Epithelial cell of proximal tubule (primary cell): ENCODE measurements at regions not wholly inside any gene's neighbourhood (a gene's known extent, or its start where the extent isn't known, plus 50 kb on each side); places are given as distances from the start of the nearest gene placed in this dataset.
A peak's percentile ranks its signal among the peaks of the same experiment; 100 is the strongest.
"Not testable (repeated sequence)": the region's sequence is repeated elsewhere in the genome, so short reads cannot be mapped to it uniquely, and the experiment has no call there.

ENCODE experiments used
- DNase-seq: peaks from one replicate; pipeline ENCODE4 v3.0.0-alpha.2; 2011; ENCODE audit warnings: low read depth
- H3K4me3 ChIP-seq: 2 replicates; pipeline ENCODE4 v1.5.1; 2011; ENCODE audit warnings: low read depth, mild to moderate bottlenecking, low read length
- TF ChIP-seq, protein P1 (sequence below): conservative IDR thresholded peaks from 2 replicates; pipeline ENCODE4 v1.5.1; 2012; ENCODE audit warnings: low read depth, mild to moderate bottlenecking, low read length

DNA sequence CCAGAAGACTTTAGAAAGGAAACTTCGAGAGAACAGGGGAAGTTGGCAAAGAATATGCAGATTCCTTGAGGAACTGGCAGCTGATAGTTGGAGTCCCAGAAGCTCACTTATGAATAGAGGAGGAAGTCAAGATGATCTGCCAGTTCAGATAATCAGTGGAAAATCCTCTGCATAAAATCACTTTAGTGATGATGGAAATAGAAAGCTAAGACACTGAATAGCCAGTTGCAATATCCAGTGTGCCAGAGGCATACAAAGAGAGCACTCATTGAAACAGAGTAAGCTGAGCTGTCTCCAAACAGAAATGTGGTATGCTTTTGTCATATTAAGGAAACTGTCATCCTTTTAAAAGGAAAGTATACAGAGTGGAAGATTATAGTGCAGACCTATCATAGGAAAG is 1207.6 kb downstream of the OTOL1 start:
- TF ChIP-seq, protein P1, sequence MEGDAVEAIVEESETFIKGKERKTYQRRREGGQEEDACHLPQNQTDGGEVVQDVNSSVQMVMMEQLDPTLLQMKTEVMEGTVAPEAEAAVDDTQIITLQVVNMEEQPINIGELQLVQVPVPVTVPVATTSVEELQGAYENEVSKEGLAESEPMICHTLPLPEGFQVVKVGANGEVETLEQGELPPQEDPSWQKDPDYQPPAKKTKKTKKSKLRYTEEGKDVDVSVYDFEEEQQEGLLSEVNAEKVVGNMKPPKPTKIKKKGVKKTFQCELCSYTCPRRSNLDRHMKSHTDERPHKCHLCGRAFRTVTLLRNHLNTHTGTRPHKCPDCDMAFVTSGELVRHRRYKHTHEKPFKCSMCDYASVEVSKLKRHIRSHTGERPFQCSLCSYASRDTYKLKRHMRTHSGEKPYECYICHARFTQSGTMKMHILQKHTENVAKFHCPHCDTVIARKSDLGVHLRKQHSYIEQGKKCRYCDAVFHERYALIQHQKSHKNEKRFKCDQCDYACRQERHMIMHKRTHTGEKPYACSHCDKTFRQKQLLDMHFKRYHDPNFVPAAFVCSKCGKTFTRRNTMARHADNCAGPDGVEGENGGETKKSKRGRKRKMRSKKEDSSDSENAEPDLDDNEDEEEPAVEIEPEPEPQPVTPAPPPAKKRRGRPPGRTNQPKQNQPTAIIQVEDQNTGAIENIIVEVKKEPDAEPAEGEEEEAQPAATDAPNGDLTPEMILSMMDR: no peak
- no peak for DNase-seq
- no peak overlapping the region for H3K4me3 ChIP-seq

DNA sequence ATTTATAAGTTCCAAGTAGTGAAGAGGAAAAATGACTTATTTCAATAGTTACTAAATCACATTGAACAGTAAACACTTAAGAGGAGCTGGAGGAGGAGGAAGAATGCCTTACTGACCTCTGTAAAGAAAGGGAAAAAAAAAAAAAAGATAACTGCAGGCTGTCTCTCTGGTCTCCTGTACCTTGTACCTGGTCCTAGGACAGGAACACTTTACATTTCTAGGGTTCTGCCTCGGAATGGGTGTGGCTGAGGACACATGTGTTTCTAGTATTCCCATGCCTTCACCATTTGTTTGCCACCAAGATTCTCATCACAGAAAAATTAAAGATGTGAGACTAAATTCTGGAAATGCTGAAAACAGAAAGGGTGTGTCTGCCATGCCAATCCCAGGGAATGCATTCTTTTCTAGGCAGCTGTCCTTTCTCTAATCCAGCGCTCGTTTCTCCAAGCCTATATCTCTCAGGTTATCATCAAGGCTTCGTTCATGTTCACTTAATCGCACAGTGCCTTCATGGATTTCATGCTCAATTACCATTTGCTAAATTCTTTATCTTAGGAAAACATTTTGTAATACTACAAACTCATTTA is 1208.3 kb downstream of the OTOL1 start:
- DNase-seq: no peak
- TF ChIP-seq, protein P1: no peak
- H3K4me3 ChIP-seq: no peak overlapping the region

DNA sequence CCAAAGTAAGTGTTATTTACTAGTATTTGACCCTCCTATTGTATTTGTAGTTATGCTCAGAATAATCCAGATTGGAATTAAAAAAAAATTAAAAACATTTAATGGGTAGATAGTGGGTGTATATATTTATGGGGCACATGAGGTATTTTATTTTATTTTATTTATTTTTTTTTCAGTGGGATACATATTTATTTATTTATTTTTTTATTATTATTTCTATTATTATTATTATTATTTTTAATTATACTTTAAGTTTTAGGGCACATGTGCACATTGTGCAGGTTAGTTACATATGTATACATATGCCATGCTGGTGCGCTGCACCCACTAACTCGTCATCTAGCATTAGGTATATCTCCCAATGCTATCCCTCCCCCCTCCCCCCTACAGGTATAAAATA is 1211.8 kb downstream of the OTOL1 start:
- not testable (repeated sequence) for H3K4me3 ChIP-seq, DNase-seq

DNA sequence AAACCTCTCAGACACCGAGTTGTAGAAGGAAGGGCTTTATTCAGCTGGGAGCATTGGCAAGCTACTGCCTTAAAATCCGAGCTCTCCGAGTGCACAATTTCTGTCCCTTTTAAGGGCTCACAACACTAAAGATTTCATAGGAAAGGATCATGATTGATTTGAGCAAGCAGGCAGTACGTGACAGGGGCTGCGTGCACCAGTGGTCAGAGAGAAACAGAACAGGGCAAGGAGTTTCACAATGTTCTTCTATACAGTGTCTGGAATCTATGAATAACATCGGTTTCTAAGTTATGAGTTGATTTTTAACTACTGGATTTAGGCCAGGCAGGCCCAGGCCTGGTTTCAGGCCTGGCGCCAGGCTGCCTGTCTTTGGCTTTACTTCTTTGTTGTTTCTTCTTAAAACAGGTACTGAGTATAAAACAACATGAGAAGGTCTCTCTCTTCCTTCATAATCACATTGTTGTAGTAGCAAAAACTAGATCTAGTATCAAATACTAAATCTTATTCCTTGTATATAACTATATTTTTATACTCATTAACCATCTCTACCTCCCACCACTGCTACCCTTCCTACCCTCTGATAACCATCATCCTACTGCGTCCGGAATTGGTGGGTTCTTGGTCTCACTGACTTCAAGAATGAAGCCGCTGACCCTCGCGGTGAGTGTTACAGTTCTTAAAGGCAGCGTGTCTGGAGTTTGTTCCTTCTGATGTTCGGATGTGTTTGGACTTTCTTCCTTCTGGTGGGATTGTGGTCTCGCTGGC is 1212.5 kb downstream of the OTOL1 start:
- peak; percentile 45 for DNase-seq

DNA sequence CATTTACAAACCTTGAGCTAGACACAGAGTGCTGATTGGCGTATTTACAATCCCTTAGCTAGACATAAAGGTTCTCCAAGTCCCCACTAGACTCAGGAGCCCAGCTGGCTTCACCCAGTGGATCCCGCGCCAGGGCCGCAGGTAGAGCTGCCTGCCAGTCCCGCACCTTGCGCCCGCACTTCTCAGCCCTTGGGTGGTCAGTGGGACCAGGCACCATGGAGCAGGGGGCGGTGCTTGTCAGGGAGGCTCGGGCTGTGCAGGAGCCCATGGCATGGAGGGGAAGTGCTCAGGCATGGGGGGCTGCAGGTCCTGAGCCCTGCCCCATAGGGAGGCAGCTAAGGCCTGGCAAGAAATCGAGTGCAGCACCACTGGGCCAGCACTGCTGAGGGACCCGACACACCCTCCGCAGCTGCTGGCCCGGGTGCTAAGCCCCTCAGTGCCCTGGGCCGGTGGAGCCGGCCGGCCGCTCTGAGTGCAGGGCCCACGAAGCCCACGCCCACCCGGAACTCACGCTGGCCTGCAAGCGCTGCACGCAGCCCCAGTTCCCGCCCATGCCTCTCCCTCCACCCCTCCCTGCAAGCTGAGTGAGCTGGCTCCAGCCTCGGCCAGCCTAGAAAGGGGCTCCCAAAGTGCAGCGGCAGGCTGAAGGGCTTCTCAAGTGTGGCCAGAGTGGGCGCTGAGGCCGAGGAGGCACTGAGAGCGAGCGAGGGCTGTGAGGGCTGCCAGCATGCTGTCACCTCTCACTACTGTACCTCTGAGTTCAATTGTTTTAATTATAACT is 1213.9 kb downstream of the OTOL1 start:
- no peak overlapping the region for H3K4me3 ChIP-seq
- TF ChIP-seq, protein P1: no peak
- DNase-seq: no peak

More for the DNA sequence above, 1212.5 kb downstream of the OTOL1 start:
- H3K4me3 ChIP-seq: not testable (repeated sequence)

DNA sequence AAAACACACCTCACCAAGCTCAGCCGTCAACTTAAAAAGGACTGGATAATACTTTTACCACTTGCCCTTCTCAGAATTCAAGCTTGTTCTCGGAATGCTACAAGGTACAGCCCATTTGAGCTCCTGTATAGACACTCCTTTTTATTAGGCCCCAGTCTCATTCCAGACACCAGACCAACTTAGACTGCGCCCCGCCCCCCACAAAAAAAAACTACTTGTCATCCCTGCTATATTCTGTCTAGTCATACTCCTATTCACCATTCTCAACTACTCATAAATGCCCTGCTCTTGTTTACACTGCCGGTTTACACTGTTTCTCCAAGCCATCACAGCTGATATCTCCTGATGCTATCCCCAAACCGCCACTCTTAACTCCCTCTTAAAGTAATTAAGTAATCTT is 1220.5 kb downstream of the OTOL1 start:
- not testable (repeated sequence) for H3K4me3 ChIP-seq, DNase-seq

DNA sequence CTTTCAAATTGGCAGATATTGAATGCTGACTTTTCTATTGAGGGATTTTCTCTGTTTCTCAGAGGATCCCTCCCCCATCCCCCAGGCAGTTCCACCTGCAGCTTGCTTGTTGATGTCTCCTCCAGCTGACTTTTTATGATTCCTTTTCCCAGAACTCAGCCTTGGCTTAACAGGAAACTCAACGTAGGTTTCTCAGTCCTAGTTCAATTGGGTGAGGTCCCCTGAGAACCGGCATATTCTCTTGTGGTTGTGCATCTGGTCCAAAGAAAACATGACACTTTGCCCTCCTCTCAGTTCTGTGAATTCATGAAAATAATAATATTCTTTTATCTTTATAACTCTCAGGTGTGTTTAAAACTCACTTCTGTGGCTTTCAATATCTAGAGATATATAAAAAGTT is 1222.1 kb downstream of the OTOL1 start:
- DNase-seq: no peak
- TF ChIP-seq, protein P1: no peak

DNA sequence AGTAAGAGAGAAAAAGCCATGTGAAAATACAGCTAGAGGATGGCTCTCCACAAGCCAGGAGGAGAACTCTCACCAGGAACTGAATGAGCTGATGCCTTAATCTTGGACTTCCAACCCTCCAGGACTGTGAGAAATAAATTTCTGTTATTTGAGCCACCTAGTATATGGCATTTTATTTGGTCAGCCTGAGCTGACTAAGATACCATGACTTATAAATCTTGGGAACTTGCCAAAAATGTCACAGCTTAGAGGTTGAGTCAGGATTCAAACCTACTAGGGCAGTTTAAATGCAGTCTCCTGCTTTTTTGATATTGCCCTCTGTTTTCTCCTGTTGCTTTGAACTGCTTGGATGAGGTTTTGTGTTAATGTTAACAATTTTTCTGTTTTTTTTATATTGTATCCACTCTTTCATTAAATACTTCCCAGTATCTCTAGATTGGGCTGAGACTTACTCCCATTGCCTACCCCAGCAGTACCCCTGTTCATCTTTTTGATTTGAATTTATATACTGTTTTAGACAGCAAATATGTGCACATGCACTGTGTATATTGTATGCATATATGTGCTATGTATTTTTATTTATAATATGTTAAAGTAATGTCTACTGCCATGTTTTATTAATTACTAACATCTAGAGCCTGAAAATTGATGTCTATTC is 1223.2 kb downstream of the OTOL1 start:
- peak; percentile 90 for DNase-seq
- TF ChIP-seq, protein P1: no peak
- no peak overlapping the region for H3K4me3 ChIP-seq

More for the DNA sequence above, 1222.1 kb downstream of the OTOL1 start:
- no peak overlapping the region for H3K4me3 ChIP-seq
